Fibroblast of villous mesenchyme (primary cell): ENCODE measurements at regions not wholly inside any gene's neighbourhood (a gene's known extent, or its start where the extent isn't known, plus 50 kb on each side); places are given as distances from the start of the nearest gene placed in this dataset.
"Not testable (repeated sequence)": the region's sequence is repeated elsewhere in the genome, so short reads cannot be mapped to it uniquely, and the experiment has no call there.

Experiments
- DNase-seq: peaks from one replicate; pipeline ENCODE4 v3.0.0-alpha.2; 2010; ENCODE audit warnings: low read depth
- H3K4me3 ChIP-seq: 2 replicates; pipeline ENCODE4 v1.5.1; 2011; ENCODE audit warnings: low read depth, mild to moderate bottlenecking, low read length
- CTCF ChIP-seq: IDR thresholded peaks from 2 replicates; pipeline ENCODE4 v1.5.1; 2012; ENCODE audit warnings: low read depth, mild to moderate bottlenecking, low read length; ENCODE audit not compliant: insufficient read depth

DNA sequence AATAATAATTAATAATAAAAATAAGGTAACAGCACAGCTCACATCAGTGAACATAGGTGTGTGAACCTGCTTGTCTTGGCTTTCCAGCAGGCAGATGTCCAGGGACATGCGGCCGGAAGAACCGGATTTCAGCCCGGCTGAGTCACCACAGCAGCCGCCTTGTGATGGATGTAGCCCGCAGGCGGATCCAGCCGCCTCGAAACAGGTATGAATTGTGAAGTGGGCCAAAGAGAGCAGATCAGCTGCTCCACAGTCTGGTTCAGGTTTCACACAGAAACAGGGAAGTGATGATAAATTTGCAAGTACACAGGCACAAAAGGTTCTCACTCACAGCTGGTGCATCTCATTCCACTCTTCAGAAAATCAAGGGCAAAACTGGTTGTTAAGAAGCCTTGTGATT is 55.1 kb downstream of the ID4 start:
- no peak for TF ChIP-seq CTCF
- no peak overlapping the region for H3K4me3 ChIP-seq
- no peak for DNase-seq

DNA sequence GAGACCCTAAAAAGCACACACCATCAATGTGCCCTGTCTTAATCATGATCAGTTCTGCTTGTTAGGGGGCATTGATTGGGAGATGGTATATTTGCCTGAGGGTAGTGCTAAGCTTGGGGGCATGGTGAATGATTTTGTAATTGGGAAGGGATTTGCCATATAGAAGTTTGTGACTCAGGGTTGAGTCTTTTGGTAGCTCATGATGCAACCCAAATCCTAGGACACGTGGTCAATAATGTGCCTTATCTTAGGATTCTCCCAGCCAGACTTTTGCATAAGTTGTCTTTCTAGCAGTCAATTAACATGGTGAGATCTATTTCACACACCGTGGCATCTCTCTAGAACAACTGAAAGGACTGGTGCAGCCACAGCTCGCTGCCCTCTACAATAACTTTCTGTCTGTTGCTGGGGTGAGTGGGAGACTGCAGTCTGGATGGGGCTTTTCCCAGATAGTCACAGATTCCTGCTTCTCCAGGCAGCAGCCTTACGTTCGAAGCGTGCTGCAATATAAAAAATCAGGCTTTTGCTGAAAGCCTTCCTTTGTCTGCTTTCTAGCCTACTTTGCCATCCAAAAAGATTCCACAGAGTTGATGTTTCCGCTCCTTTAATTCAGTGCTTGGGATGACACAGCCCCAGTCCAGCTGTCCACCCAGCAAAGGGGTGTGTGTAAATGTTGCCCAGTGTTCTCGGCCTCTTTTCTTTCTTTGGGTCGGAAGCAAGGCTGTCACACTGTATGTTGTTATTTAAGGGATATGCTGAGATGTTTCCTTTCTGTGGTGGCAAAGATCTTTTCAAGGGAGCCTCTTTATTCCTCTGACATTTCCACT is 58.9 kb downstream of the ID4 start:
- no peak for DNase-seq
- no peak overlapping the region for H3K4me3 ChIP-seq
- TF ChIP-seq CTCF, result no peak

DNA sequence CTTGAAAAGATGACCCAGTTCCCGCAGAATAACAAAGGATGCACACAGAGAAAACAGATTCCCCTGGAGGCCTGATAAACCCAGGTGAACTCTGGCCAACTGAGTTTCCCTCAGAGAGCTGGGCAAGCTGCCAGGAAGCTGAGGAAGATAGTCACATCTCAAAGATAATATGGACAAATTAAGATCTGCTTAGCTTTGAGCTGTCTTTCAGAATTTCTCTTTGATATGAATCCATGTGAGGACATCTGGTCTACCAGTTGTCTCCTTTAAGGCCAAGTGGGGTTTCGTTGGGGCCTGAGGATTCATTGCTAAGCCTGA is 59.5 kb downstream of the ID4 start:
- TF ChIP-seq CTCF, result no peak
- DNase-seq, result no peak

GRCh38 chr6:19898141-19898740 is 61.1 kb downstream of the ID4 start:
- no peak for TF ChIP-seq CTCF
- no peak for DNase-seq
- H3K4me3 ChIP-seq, result no peak overlapping the region

More for the DNA sequence above, 59.5 kb downstream of the ID4 start:
- no peak overlapping the region for H3K4me3 ChIP-seq

DNA sequence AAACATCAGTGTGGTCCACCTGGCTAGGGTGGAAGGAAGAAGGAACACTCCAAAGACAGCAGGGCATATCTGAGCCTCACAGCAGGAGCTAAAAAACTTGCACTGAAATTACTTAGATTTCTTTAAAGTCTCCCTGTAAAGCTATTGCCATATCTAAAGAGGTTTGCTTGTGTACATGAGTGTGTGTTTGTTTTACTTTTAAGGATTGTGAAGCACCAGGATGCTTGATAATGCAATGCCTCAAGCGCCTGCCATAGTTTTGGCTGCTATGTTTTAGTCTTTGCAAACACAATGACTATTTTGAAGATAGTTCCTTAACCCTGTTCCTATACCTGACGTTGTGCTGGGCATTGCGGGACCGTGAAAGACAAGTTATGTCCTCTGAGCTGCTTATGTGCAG is 65.0 kb downstream of the ID4 start:
- H3K4me3 ChIP-seq, result no peak overlapping the region
- DNase-seq, result no peak
- no peak for TF ChIP-seq CTCF

- H3K4me3 ChIP-seq, DNase-seq: not testable (repeated sequence)
Observed at GRCh38 chr6:19904408-19904807, 67.2 kb downstream of the ID4 start.

GRCh38 chr6:19905584-19905983 is 68.4 kb downstream of the ID4 start:
- no peak overlapping the region for H3K4me3 ChIP-seq
- TF ChIP-seq CTCF, result no peak
- DNase-seq, result no peak
